ENCODE measurements at regions not wholly inside any gene's neighbourhood (a gene's known extent, or its start where the extent isn't known, plus 50 kb on each side); places are given as distances from the start of the nearest gene placed in this dataset.

GRCh38 chr2:19299032-19299431 lies 59.4 kb downstream of the OSR1 start:
- Histone ChIP-seq H3K4me3 (ENCODE audit: low read depth, low read length) (no peak overlapping the region), H3K36me3 (ENCODE audit: control insufficient read depth in 2 of 2, insufficient read depth in 1 of 2, low read length in 2 of 2) (no peaks in the 10 kb centered on the region), H3K4me1 (ENCODE audit: control insufficient read depth, insufficient read depth, low read length) (peaks cover 7% of the 10 kb centered on the region; the same call in 1 of the 2 replicates), H3K27ac (ENCODE audit: extremely low read depth, low read depth, low read length) (no peak overlapping the region), H3K9me3 (ENCODE audit: control insufficient read depth, insufficient read depth, low read depth, low read length) (no peaks in the 10 kb centered on the region)
- CTCF ChIA-PET, result interaction anchor here (0.5 kb wide), 1 partner anchor 1145 kb away, joined by 3 read pairs; no protein-coding TSS in a partner anchor
- TF ChIP-seq ZNF658 (tag by site-specific recombination; IDR thresholded peaks at IDR 0.05), result no peak
- TF ChIP-seq ZBTB20 (tag by site-specific recombination; IDR thresholded peaks at IDR 0.05), result no peak
- no peak for TF ChIP-seq OVOL3 (tag by site-specific recombination; IDR thresholded peaks at IDR 0.05)
- TF ChIP-seq ZNF114 (tag by site-specific recombination; IDR thresholded peaks at IDR 0.05), result no peak
- no peak for TF ChIP-seq KLF17 (tag by site-specific recombination; IDR thresholded peaks at IDR 0.05)
- no peak for TF ChIP-seq ZNF777 (tag by site-specific recombination; IDR thresholded peaks at IDR 0.05; ENCODE audit: borderline replicate concordance)
- no peak for TF ChIP-seq REPIN1 (tag by site-specific recombination; IDR thresholded peaks at IDR 0.05; ENCODE audit: low read depth)
- TF ChIP-seq ZBTB7A (tag by site-specific recombination; IDR thresholded peaks at IDR 0.05; ENCODE audit: low read depth), result no peak
- POLR2A ChIA-PET, result no interaction called here

GRCh38 chr2:19297716-19298115 lies 60.7 kb downstream of the OSR1 start:
- no peak overlapping the region for H3K27ac ChIP-seq (ENCODE audit: extremely low read depth, low read depth, low read length)
- H3K4me3 ChIP-seq (ENCODE audit: low read depth, low read length), result no peak overlapping the region
- H3K4me1 ChIP-seq (ENCODE audit: control insufficient read depth, insufficient read depth, low read length), result peaks cover 7% of the 10 kb centered on the region; the same call in 1 of the 2 replicates
- no peaks in the 10 kb centered on the region for H3K9me3 ChIP-seq (ENCODE audit: control insufficient read depth, insufficient read depth, low read depth, low read length)
- H3K36me3 ChIP-seq (ENCODE audit: control insufficient read depth in 2 of 2, insufficient read depth in 1 of 2, low read length in 2 of 2), result no peaks in the 10 kb centered on the region
- ChIA-PET POLR2A (no interaction called here), CTCF (no interaction called here)
- TF ChIP-seq ZNF354C (tag by site-specific recombination; IDR thresholded peaks at IDR 0.05; ENCODE audit: borderline replicate concordance, low read depth), result no peak
- TF ChIP-seq ZSCAN16 (tag by site-specific recombination; IDR thresholded peaks at IDR 0.05), result no peak
- no peak for TF ChIP-seq ZNF501 (tag by site-specific recombination; IDR thresholded peaks at IDR 0.05)
- no peak for TF ChIP-seq ZFP3 (tag by site-specific recombination; IDR thresholded peaks at IDR 0.05; ENCODE audit: low read depth)
- TF ChIP-seq ATF2 (tag by site-specific recombination; IDR thresholded peaks at IDR 0.05; ENCODE audit: low read depth), result no peak
- no peak for TF ChIP-seq ZSCAN18 (tag by site-specific recombination; IDR thresholded peaks at IDR 0.05)
- no peak for TF ChIP-seq MZF1 (tag by site-specific recombination; IDR thresholded peaks at IDR 0.05; ENCODE audit: borderline replicate concordance)
- TF ChIP-seq ZNF626 (tag by site-specific recombination; IDR thresholded peaks at IDR 0.05), result no peak
- TF ChIP-seq ZNF558 (tag by site-specific recombination; IDR thresholded peaks at IDR 0.05), result no peak
- TF ChIP-seq ZBTB49 (tag by site-specific recombination; IDR thresholded peaks at IDR 0.05; ENCODE audit: low read depth), result no peak
- TF ChIP-seq ZNF366 (tag by site-specific recombination; conservative IDR thresholded peaks at IDR 0.05), result no peak

Data from HEK293 (cell line).